Muscle layer of duodenum (tissue), 2 donors: ENCODE measurements at regions not wholly inside any gene's neighbourhood (a gene's known extent, or its start where the extent isn't known, plus 50 kb on each side); places are given as distances from the start of the nearest gene placed in this dataset.

Experiments
- H3K27ac ChIP-seq: one replicate; pipeline ENCODE4 v1.7.0; 2013; ENCODE audit warnings: mild to moderate bottlenecking, low read length
- H3K27me3 ChIP-seq: one replicate; pipeline ENCODE4 v1.7.0; 2013; ENCODE audit warnings: low read depth, mild to moderate bottlenecking, control low read depth, low read length
- H3K36me3 ChIP-seq, 2 donors: one replicate each; pipeline ENCODE4 v1.7.0; 2013; ENCODE audit warnings: low read length in 2 of 2, control low read depth in 1 of 2, mild to moderate bottlenecking in 1 of 2; ENCODE audit not compliant: insufficient read depth in 2 of 2, control insufficient read depth in 1 of 2
- H3K4me1 ChIP-seq, 2 donors: one replicate each; pipeline ENCODE4 v1.7.0; 2013; ENCODE audit warnings: low read length in 2 of 2, mild to moderate bottlenecking in 2 of 2, control low read depth in 1 of 2, moderate library complexity in 1 of 2; ENCODE audit not compliant: insufficient read depth in 2 of 2, control insufficient read depth in 1 of 2
- H3K4me3 ChIP-seq, 2 donors: one replicate each; pipeline ENCODE4 v1.7.0; 2013; ENCODE audit warnings: low read length in 2 of 2, low read depth in 1 of 2, mild to moderate bottlenecking in 1 of 2
- H3K9me3 ChIP-seq, 2 donors: one replicate each; pipeline ENCODE4 v1.7.0; 2013; ENCODE audit warnings: low read length in 2 of 2, control low read depth in 1 of 2, mild to moderate bottlenecking in 1 of 2; ENCODE audit not compliant: control insufficient read depth in 1 of 2
- donor health status: healthy.

DNA sequence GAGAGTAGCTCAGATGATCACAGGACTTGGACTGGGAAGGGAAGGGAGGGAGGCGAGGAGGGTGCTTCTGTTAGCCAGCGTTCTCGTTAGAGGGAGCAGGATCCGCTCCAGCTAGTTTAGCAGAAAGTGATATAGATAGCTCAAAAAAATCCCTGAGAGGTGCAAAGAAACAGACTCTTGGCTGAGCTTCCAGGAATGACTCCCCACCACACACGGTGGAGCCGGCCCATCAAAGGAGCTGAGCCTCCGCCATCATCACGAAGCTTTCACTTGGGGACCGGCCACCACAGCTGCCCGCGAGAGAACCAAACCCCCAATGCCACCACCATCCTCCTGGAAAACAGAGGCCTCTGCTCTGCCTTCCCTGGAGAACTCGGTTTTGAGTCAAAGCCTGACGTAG is 124.6 kb upstream of the BCL2L14 start:
- no peaks in the 10 kb centered on the region for H3K27me3 ChIP-seq

DNA sequence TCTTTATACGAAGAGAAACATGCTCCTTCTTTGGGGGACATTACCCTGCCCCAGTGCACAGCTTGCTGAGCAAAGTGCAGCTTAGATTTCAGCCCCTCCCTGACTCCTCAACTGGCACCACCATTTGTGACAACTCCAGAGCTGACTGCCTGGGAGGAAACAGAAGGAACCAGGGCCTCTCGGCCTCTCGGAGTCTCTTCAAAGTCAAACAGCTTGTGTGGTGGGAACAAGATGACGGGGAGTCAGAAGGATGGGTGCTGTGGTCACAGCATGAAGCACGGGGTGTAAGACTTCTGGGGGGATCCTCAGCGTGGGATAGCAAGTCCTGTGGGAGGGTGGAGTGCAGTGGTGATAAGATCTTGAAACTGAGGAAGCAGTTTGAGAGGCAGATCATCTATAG is 123.5 kb upstream of the BCL2L14 start:
- no peak overlapping the region for H3K4me3 ChIP-seq
- no peaks in the 10 kb centered on the region for H3K27me3 ChIP-seq
- no peak overlapping the region for H3K27ac ChIP-seq
- H3K9me3 ChIP-seq: no peaks in the 10 kb centered on the region
- no peaks in the 10 kb centered on the region for H3K4me1 ChIP-seq
- no peaks in the 10 kb centered on the region for H3K36me3 ChIP-seq

More for the DNA sequence above, 124.6 kb upstream of the BCL2L14 start:
- H3K9me3 ChIP-seq: no peaks in the 10 kb centered on the region
- no peak overlapping the region for H3K27ac ChIP-seq
- H3K36me3 ChIP-seq: no peaks in the 10 kb centered on the region
- no peaks in the 10 kb centered on the region for H3K4me1 ChIP-seq
- H3K4me3 ChIP-seq: no peak overlapping the region

DNA sequence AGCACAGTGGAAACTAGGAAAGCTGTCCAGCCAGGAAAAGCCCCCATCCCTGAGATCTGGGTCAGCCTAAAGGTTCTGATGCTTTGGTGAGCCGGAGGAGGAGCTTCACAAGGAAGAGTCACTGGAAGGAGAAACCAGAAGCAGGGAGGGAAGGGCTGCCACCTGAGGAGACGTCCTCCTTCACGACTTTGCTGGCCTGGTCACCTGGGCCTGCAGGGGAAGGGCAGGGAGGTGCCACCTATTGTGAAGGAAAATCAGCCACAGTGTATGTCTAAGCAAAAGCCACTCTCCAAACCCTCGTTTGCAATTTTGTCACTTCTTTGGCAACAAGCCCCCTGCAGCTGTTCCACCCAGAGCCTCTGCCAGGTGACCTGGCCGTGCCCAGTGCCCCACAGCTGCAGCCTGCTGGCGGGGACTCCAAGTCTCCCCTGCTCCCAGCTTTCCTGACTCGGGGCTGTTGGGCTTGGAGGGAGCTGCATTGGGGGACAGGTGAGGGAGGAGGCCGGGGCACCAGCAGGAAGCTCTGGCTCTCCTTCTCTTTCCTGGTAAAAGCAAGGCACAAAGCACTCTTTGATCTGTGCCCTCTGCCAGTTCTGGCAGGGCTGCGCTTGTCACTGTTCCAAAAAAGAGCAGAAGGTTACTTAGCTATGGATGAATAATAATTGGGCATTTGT is 120.9 kb upstream of the BCL2L14 start:
- Histone ChIP-seq H3K9me3 (no peaks in the 10 kb centered on the region), H3K4me3 (no peak overlapping the region), H3K27me3 (no peaks in the 10 kb centered on the region), H3K36me3 (no peaks in the 10 kb centered on the region), H3K4me1 (no peaks in the 10 kb centered on the region), H3K27ac (no peak overlapping the region)

DNA sequence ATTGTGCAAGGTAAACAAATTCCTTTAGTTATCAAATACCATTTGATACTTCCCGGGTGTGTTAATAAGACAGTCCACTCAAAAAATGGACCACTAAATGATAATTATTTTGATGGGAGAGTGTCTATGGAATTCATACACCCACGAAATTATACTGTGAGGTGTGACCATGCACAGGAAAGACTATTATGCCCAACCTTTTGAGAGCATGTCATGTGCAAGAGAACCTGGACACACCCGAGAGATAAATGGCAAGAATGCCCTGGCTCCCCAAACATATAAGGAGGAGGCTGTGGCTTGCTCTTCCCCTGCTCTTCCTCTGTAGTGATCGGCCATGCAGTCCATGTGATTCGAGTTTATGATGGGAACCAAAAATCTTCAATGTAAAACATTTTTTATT is 119.5 kb upstream of the BCL2L14 start:
- H3K27me3 ChIP-seq: no peaks in the 10 kb centered on the region
- no peak overlapping the region for H3K27ac ChIP-seq
- H3K4me1 ChIP-seq: no peaks in the 10 kb centered on the region
- no peak overlapping the region for H3K4me3 ChIP-seq
- no peaks in the 10 kb centered on the region for H3K36me3 ChIP-seq
- H3K9me3 ChIP-seq: no peaks in the 10 kb centered on the region

GRCh38 chr12:11953523-11953922 is 117.2 kb upstream of the BCL2L14 start:
- Histone ChIP-seq H3K9me3 (no peaks in the 10 kb centered on the region), H3K27me3 (no peaks in the 10 kb centered on the region), H3K4me3 (no peak overlapping the region), H3K4me1 (no peaks in the 10 kb centered on the region), H3K27ac (no peak overlapping the region), H3K36me3 (no peaks in the 10 kb centered on the region)

DNA sequence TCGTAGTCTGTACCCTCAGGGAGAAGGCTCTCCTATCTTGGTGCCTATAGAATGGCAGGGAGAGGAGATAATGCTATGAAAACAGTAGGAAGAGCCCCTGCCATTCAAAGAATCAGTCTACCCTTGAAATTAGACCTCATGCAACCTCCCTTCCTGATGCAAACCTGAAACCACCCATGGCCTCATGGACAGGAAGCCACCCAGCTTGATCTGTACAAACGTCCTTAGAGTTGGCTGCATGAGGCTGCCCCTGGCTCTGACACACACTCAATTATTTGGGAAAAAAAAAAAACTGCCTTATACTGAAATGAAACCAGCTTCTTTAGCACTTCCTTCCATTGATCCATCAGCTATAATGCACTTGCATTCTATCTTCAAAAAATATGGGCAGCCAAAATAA is 116.6 kb upstream of the BCL2L14 start:
- Histone ChIP-seq H3K4me1 (no peaks in the 10 kb centered on the region), H3K36me3 (no peaks in the 10 kb centered on the region), H3K4me3 (no peak overlapping the region), H3K27me3 (no peaks in the 10 kb centered on the region), H3K27ac (no peak overlapping the region), H3K9me3 (no peaks in the 10 kb centered on the region)

DNA sequence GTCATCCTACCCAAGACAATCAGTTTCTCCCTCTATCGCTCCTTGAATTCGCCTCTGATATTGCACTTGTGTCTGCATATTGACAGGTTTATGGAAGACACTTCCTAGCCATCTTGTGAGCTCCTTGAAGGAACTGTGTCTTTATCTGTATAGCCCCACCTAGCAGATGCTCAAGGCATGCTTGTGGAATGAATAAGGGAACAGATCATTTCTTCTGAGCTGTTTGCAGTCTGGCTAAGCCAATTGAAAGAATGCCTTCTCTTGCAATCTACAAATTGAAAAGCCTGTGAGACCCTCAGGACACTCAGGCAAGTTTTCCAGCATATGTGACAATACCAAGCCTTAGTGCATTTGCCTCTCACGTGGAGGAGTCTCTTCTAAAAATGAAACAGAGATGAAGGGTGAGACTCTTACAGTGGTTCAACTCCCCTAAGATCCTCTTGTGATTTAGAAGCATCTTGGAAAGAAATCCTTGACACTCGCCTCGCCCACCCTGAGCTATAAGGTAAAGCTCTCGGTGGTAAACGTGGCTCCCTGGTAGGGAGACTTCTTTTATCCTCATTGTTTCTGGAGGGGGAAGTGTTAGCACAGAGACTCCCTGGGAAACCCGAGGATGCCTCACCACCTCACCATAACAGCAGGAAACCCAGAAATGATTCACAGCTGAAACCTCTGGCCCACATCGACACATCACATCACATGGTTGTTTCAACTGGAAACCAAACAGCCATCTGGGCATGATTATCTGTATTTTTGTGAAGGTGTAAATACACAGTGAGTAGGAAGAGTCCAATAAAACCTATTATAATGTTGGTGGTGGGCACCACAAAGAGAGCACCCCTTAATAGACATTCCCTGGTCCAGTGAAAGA is 112.3 kb upstream of the BCL2L14 start:
- Histone ChIP-seq H3K27ac (no peak overlapping the region), H3K4me1 (no peaks in the 10 kb centered on the region), H3K9me3 (no peaks in the 10 kb centered on the region), H3K27me3 (no peaks in the 10 kb centered on the region), H3K4me3 (no peak overlapping the region), H3K36me3 (no peaks in the 10 kb centered on the region)

DNA sequence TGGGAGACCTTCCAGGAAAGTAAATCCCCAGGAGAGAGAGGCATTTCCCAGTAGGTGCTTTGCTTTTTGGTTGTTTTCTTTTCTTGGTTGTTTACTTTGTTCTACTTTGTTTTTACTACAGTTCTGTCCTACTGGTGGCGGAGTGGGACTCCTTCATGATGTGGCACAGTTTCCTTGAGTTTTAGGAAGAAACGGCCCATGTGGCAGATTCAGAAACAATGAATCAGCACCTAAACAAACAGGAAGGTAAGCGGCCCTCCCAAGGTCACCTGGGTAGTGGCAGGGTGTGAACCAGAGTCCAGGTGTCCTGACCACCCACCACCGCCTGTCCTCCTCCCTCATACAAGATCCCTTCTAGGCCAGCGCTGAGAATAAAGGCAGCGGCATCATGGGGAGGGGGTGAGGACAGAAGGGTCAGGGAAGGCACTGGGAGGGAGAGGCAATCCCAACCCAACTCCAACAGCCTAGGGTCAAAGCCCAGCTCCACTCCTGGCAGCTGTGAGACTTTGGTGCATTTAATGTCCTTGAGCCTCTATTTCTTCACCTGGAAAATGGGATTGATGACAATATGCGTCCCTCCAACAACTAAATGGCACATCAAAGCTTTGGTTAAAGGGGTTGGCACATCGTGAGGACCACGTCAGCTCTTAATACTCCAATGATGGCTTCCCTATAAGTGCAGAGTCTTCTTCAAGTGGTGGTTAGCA is 111.5 kb upstream of the BCL2L14 start:
- Histone ChIP-seq H3K4me1 (no peaks in the 10 kb centered on the region), H3K36me3 (no peaks in the 10 kb centered on the region), H3K9me3 (no peaks in the 10 kb centered on the region), H3K27ac (no peak overlapping the region), H3K4me3 (no peak overlapping the region), H3K27me3 (no peaks in the 10 kb centered on the region)

DNA sequence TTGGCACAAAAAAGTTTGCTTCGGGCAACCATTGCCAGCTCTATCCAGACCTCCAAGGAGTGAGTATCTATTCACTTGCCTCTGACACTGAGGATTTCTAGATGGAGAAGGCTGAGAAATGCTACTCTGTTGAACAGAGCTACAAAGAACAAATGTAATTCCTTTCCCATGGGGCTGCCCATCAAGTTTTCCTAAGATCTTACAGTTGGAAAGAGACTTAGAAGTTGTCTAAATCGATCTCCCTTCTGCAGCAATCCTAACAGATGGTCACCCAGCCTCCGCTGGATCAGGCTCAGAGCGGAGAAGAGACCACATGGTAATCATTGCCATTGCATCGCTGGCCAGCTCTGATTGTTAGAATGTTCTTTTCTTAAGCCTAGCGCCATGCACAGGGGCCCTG is 110.1 kb upstream of the BCL2L14 start:
- Histone ChIP-seq H3K27ac (no peak overlapping the region), H3K4me3 (no peak overlapping the region), H3K36me3 (no peaks in the 10 kb centered on the region), H3K4me1 (no peaks in the 10 kb centered on the region), H3K27me3 (no peaks in the 10 kb centered on the region), H3K9me3 (no peaks in the 10 kb centered on the region)

DNA sequence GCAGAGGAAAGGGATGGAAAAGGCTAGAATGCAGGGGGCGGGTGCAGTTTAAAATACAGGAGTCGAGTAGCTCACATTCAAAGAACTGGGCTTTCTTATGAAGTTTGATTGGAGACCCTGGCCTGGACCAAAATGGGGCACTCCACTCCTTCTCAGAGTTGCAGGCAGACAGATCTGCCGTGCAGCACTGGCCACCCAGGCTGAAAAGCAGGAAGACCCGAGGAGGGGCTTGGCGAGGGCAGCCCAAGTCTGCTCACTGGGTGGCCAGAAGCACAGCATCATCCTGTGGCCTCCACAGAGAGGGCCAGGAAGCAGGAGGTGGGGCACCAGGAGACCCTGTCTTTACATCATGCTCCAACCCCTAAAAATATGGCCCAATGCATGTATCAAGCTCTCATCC is 109.1 kb upstream of the BCL2L14 start:
- Histone ChIP-seq H3K27me3 (no peaks in the 10 kb centered on the region), H3K4me3 (no peak overlapping the region), H3K36me3 (no peaks in the 10 kb centered on the region), H3K27ac (no peak overlapping the region), H3K4me1 (no peaks in the 10 kb centered on the region), H3K9me3 (no peaks in the 10 kb centered on the region)

DNA sequence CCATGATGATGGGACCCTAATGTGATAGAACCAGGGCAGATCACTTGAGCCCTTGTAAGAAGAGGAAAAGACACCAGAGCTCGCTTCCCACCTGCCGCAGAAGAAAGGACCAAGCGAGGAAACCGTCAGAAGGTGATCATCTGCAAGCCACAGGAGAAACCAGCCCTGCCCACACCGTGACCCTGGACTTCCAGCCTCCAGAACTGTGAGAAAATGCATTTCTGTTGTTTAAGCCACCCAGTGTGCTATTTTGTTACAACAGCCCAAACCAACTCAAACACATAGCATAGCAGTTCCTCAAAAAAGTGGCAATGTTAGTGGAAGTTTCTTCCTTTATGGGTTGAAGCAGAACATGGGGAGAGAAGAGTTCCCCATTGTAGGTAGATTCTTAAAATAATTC is 107.9 kb upstream of the BCL2L14 start:
- H3K27ac ChIP-seq: no peak overlapping the region
- no peak overlapping the region for H3K4me3 ChIP-seq
- no peaks in the 10 kb centered on the region for H3K4me1 ChIP-seq
- no peaks in the 10 kb centered on the region for H3K9me3 ChIP-seq
- no peaks in the 10 kb centered on the region for H3K27me3 ChIP-seq
- H3K36me3 ChIP-seq: no peaks in the 10 kb centered on the region
